Spleen (tissue), 11 donors: ENCODE measurements at regions not wholly inside any gene's neighbourhood (a gene's known extent, or its start where the extent isn't known, plus 50 kb on each side); places are given as distances from the start of the nearest gene placed in this dataset.

Experiments used
- DNase-seq: peaks from one replicate; pipeline ENCODE4 v3.0.0-alpha.2; 2020
- H3K27ac ChIP-seq, 8 donors: fragments of 200-600 bp; sonication (generic) in 7 of 8; 1 replicate in 4 of 8; 2 replicates in 4 of 8; pipeline versions ENCODE4 v1.5.0 to v1.8.0; 2016 to 2021; ENCODE audit warnings: inconsistent platforms in 4 of 8, mild to moderate bottlenecking in 4 of 8, moderate library complexity in 1 of 8
- H3K27me3 ChIP-seq, 7 donors: fragments of 200-600 bp; sonication (generic) in 6 of 7; replicated peaks in 1 of 7; 1 replicate in 4 of 7; 2 replicates in 3 of 7; pipeline versions ENCODE4 v1.5.0 to v1.8.0; 2016 to 2021; ENCODE audit warnings: inconsistent platforms in 3 of 7, mild to moderate bottlenecking in 1 of 7
- H3K36me3 ChIP-seq, 6 donors: fragments of 200-600 bp; sonication (generic) in 5 of 6; 1 replicate in 4 of 6; 2 replicates in 2 of 6; pipeline versions ENCODE4 v1.5.0 to v1.8.0; 2016 to 2021; ENCODE audit warnings: inconsistent platforms in 2 of 6
- H3K4me1 ChIP-seq, 6 donors: fragments of 200-600 bp; sonication (generic) in 5 of 6; 1 replicate in 3 of 6; 2 replicates in 3 of 6; pipeline versions ENCODE4 v1.5.0 to v1.8.0; 2016 to 2021; ENCODE audit warnings: inconsistent platforms in 3 of 6
- H3K4me3 ChIP-seq, 8 donors: fragments of 200-600 bp; sonication (generic) in 7 of 8; 1 replicate in 4 of 8; 2 replicates in 4 of 8; pipeline versions ENCODE4 v1.5.0 to v1.8.0; 2016 to 2021; ENCODE audit warnings: inconsistent platforms in 4 of 8, mild to moderate bottlenecking in 4 of 8, moderate library complexity in 2 of 8
- H3K9me3 ChIP-seq, 8 donors: fragments of 200-600 bp; sonication (generic) in 7 of 8; 1 replicate in 4 of 8; 2 replicates in 4 of 8; pipeline versions ENCODE4 v1.5.0 to v1.8.0; 2016 to 2021; ENCODE audit warnings: inconsistent platforms in 4 of 8
- CTCF ChIP-seq, 11 experiments: fragments of 200-600 bp in 7 of 11; fragments of 450-650 bp in 4 of 11; sonication (generic) in 4 of 11; IDR thresholded peaks in 8 of 11; conservative IDR thresholded peaks in 3 of 11; 1 replicate in 7 of 11; 2 replicates in 4 of 11; pipeline versions ENCODE4 v1.4.0 to v1.8.0; 2016 to 2021; ENCODE audit warnings: antibody characterized with exemption in 11 of 11, inconsistent platforms in 4 of 11, mild to moderate bottlenecking in 1 of 11
- POLR2A ChIP-seq, 3 donors: fragments of 450-650 bp; IDR thresholded peaks; one replicate each; pipeline ENCODE4 v1.5.1; 2017; ENCODE audit warnings: antibody characterized with exemption in 3 of 3, mild to moderate bottlenecking in 1 of 3
- POLR2AphosphoS5 ChIP-seq, 3 donors: sonication (generic); formaldehyde crosslinking; IDR thresholded peaks; one replicate each; pipeline ENCODE4 v1.5.1; 2017; ENCODE audit warnings: antibody characterized with exemption in 3 of 3
- WGBS, 5 donors: extraction: QIAGEN DNeasy Blood & Tissue Kit in 3 of 5; methylation state at CpG; one replicate each; pipeline versions ENCODE4 v1.1.5 to v1.1.7; 2013 to 2018; 5-methylcytosine and 5-hydroxymethylcytosine counted together
- intact Hi-C: fragments of 100-400 bp; cut with DNase I; formaldehyde crosslinking; loops from one replicate; pipeline ENCODE4 v1.15.0; 2023; ENCODE audit warnings: low total_unique reads
- donor health status: healthy with polysubstance abuse.
- donor health status: DM: no; HTN: no; CAD: no; lungs with moderate emphysema.
- donor health status: DM: no; HTN: no; CAD: no.
- donor health status: Bipolar disorder and iron deficiency.
- donor health status: healthy.
- donor health status: DM: no; HTN: no; CAD: no.
- donor health status: DM: yes; HTN: yes; CAD: no.

DNA sequence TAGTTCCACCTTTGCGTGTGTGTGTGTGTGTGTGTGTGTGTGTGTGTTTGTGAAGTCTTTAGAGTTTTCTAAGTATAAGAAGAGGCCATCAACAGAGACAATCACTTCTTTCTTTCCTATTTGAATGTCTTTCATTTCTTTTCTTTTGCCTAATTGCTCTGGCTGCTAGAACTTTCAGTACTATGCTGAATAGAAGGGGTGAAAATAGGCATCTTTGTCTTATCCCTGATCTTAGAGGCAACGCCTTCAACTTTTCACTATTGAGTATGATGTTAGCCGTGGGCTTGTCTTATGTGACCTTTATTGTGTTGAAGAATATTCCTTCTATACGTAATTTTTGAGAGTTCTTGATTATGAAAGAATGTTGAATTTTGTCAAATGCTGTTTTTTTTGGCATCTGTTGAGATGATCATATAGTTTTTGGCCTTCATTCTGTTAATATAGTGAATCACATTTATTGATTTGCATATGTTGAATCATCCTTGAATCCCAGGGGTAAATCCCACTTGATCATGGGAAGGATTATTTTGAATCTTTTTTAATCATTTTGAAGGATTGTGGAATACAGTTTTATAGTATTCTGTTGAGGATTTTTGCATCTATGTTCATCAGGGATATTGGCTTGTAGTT, 134.8 kb upstream of the CD180 start:
- 82 to 88% (median 87%) methylated on average over 4 of the region's 4 CpGs for WGBS, 5 donors
- no peak overlapping the region for H3K4me3 ChIP-seq
- TF ChIP-seq POLR2A (IDR thresholded peaks at IDR 0.05), result no peak
- no peak for TF ChIP-seq CTCF (IDR thresholded peaks at IDR 0.05 in 8 of 11, conservative IDR thresholded peaks at IDR 0.05 in 3 of 11)
- no peak for TF ChIP-seq POLR2AphosphoS5 (IDR thresholded peaks at IDR 0.05)
- no peak for DNase-seq
- peaks cover 0 to 19% (median 9%) of the 10 kb centered on the region in 8 donors for H3K9me3 ChIP-seq
- H3K4me1 ChIP-seq, result no peaks in the 10 kb centered on the region
- H3K36me3 ChIP-seq, result no peaks in the 10 kb centered on the region
- intact Hi-C loops, result no loop called here
- no peaks in the 10 kb centered on the region for H3K27me3 ChIP-seq
- no peak overlapping the region for H3K27ac ChIP-seq

- Histone ChIP-seq H3K9me3 (no peaks in the 10 kb centered on the region), H3K27ac (no peak overlapping the region), H3K4me1 (peaks cover 4 to 11% (median 8%) of the 10 kb centered on the region in 6 donors), H3K27me3 (no peaks in the 10 kb centered on the region), H3K4me3 (no peak overlapping the region), H3K36me3 (no peaks in the 10 kb centered on the region)
- DNase-seq, result no peak
- intact Hi-C loops, result no loop called here
- 92 to 98% (median 95%) methylated on average over 3 of the region's 3 CpGs for WGBS, 5 donors
- no peak for TF ChIP-seq POLR2A (IDR thresholded peaks at IDR 0.05)
- TF ChIP-seq CTCF (IDR thresholded peaks at IDR 0.05 in 8 of 11, conservative IDR thresholded peaks at IDR 0.05 in 3 of 11), result no peak
- TF ChIP-seq POLR2AphosphoS5 (IDR thresholded peaks at IDR 0.05), result no peak
Observed at GRCh38 chr5:67319935-67320725, 123.5 kb upstream of the CD180 start.

GRCh38 chr5:67318746-67319145, 122.1 kb upstream of the CD180 start:
- peak; percentile 64 for DNase-seq
- peaks cover 4 to 16% (median 11%) of the 10 kb centered on the region in 6 donors for H3K4me1 ChIP-seq
- H3K9me3 ChIP-seq, result peaks cover 0 to 4% (median 0%) of the 10 kb centered on the region in 8 donors
- no peaks in the 10 kb centered on the region for H3K27me3 ChIP-seq
- no peak overlapping the region for H3K4me3 ChIP-seq
- no peak overlapping the region for H3K27ac ChIP-seq
- no peaks in the 10 kb centered on the region for H3K36me3 ChIP-seq
- TF ChIP-seq POLR2AphosphoS5 (IDR thresholded peaks at IDR 0.05), result no peak
- no peak for TF ChIP-seq POLR2A (IDR thresholded peaks at IDR 0.05)
- TF ChIP-seq CTCF (IDR thresholded peaks at IDR 0.05 in 8 of 11, conservative IDR thresholded peaks at IDR 0.05 in 3 of 11), result no peak
- intact Hi-C loops, result no loop called here
- WGBS, 5 donors, result 92 to 98% (median 96%) methylated on average over 5 to 15 of the region's 15 CpGs

GRCh38 chr5:67317603-67318002, 121.0 kb upstream of the CD180 start:
- Histone ChIP-seq H3K9me3 (peaks cover 0 to 4% (median 0%) of the 10 kb centered on the region in 8 donors), H3K4me1 (peaks cover 4 to 16% (median 11%) of the 10 kb centered on the region in 6 donors), H3K27ac (no peak overlapping the region), H3K27me3 (no peaks in the 10 kb centered on the region), H3K36me3 (no peaks in the 10 kb centered on the region), H3K4me3 (no peak overlapping the region)
- intact Hi-C loops, result no loop called here
- TF ChIP-seq POLR2AphosphoS5 (IDR thresholded peaks at IDR 0.05) (no peak), POLR2A (IDR thresholded peaks at IDR 0.05) (no peak), CTCF (IDR thresholded peaks at IDR 0.05 in 8 of 11, conservative IDR thresholded peaks at IDR 0.05 in 3 of 11) (no peak)
- DNase-seq, result no peak
